HG03457 (cell line): ENCODE measurements at regions not wholly inside any gene's neighbourhood (a gene's known extent, or its start where the extent isn't known, plus 50 kb on each side); places are given as distances from the start of the nearest gene placed in this dataset.
"Not testable (repeated sequence)": the region's sequence is repeated elsewhere in the genome, so short reads cannot be mapped to it uniquely, and the experiment has no call there.

Experiments used
- ATAC-seq: cut with Tn5 transposase; IDR thresholded peaks from one replicate; pipeline ENCODE4 v1.9.1; 2021; ENCODE audit warnings: moderate number of reproducible peaks; ENCODE audit not compliant: unreplicated experiment

DNA sequence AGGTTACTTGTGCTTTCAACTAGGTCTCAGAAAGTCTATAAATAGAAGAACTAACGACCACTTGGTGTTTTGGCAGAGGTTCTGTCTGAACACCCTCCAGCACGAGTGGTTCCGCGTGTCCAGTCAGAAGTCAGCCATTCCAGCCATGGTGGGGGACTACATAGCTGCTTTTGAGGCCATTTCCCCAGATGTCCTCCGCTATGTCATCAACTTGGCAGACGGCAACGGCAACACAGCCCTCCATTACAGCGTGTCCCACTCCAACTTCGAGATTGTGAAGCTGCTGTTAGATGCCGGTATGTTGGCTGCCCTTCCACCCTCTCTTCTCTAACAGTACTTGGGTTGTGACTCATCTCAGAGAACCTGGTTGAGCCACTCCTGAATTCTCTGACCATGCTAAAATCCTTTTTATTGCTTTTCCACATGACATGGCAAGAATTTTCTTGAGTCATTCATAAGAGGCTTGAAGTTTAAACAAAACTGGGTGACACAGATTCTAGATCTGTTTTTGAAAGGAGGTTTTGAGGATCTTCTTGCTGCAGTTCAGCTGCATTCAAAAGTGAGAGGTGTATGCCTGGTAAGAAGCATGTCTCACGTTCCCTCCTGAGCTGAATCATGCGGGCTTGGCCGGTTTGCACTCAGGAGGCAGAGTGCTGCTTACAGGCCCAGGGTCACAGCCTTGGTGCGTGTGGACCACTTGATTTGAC lies 103.1 kb upstream of the DMRT1 start:
- ATAC-seq = no peak

DNA sequence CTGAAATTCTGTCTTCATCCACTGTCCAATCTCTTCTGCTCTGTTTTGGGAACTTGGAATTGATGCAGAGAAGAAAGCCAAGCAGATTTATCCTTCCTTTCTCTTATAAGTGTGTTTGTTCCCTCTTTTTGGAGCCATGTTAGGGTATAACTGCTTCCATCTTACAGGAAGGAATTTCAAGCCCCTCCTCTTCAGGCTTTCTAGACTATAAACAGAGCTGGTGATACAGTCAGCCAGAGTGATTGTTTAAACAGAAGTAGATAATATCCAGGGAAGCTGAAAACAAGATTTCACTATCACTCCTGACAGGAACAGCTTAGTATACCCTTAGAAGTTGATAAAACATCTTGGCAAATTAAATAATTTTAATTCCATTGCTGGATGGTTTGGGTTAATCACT lies 102.1 kb upstream of the DMRT1 start:
- ATAC-seq = no peak

DNA sequence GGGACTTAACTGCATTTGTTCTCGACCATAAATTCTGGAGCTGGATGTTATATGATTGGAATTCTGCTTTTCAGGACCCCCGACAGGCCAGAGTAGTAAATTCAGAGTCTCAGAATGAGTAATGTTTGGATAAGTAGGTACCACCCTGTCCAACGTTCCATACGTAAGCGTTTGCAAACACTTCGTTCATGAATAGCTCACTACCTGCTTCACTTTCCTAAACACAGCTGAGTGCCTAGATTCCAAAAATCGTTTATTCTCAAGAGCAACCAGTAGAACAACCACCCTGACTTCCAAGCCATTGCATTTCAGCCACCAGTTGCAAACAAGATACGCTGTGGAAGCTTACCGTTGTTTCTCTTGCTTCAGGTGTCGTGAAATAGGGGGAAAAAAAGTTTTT lies 101.3 kb upstream of the DMRT1 start:
- no peak for ATAC-seq

DNA sequence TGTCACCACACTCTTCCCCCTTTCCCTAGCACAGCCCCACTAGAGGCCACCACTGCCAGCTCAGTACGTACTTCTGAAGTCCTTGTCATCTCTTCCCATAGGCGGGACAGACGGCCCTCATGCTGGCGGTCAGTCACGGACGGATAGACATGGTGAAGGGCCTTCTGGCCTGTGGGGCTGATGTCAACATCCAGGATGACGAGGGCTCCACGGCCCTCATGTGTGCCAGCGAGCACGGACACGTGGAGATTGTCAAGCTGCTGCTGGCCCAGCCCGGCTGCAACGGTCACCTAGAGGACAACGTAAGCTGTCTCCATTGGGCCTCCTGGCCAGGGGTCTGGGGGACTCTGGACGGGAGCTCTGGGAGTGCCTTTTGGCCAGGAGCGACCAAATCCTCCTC lies 99.4 kb upstream of the DMRT1 start:
- no peak for ATAC-seq

DNA sequence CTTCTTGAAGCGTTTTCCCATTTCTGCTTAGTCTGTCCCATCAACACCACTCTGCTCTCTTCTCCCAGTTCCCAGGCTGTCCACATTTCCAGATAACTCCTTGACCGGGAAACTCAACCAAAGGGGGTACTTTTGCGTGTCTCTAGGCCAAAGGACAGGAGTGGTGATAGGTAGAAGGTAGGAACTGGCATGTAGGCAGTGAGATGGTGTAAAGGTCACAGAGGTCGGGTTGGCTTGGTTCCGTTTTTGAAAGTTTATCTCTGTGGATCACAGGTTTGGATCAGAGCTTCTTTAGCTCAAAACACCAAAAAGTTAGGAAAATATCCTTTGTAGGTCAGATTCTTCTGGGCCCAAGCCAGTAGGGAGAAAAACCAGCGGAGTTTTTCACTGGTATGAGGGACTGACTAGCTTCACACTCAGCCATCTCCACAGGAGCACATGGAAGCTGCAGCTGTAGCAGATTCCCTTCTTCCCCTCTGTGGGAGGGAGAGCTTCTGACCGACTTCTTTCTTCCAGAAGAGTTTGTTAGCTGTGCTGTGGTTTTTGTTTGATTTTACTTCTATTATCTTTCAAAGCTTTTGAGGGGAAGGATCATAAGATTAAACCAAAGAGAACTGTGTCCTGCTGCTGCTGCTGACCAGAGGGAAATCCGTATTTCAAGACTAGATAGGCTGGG lies 98.4 kb upstream of the DMRT1 start:
- no peak for ATAC-seq

DNA sequence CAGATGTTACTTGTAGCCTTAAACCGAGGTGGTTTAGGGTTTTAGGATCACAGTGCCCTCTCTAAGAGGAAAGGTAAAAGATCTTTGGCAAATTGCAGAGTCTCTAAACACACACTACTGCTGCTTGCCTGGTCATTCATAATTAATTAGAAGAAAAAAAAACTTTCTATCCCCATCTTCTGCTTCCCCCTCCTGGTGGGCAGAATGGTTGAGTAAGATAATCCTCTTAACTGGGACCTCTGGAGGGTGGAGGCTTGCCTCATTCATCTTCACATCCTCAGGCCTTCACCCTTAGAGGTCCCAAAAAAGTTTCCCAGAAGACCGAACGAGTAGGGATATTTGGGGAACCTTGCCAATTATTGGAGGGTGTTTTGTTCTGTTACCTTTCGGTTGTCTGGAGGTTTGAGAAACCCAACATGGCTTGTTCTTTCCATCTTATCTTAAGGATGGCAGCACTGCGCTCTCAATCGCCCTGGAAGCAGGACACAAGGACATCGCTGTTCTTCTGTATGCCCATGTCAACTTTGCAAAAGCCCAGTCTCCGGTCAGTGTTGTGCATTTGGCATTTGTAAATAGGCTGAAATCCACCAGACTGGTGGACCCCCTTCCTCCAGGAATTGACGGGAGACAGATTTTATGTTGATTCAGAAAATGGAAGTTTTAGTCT lies 97.3 kb upstream of the DMRT1 start:
- no peak for ATAC-seq

DNA sequence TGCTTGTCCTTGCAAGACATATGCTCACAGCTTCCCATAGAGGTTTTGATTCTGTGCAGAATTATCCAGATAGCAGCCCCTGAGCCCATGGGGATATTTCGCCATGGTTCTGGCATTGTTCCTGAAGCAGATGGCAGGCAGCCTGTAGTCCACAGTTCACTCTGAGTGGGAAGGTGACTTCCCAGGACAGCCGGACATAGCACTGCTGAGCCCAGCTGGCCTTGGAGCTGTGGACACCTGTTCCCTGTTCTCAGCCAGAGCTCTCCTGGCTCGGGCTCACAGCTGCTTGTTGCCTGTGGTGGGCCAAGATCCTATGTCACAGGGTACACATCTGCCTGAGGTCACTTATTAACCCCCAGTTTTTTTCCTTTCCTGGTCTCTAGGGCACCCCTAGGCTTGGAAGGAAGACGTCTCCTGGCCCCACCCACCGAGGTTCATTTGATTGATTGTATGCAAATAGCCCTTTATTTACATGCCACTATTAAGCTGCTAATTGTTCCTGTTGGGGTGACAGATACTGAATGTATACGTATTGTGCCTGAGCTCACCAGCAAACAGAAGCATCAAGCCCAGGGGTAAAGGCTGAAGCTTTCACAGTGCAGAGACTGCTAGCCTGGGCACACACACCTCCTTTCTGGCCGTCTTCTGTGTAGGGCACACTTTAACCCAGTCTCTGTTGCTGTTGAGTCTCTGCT lies 96.6 kb upstream of the DMRT1 start:
- ATAC-seq = no peak

DNA sequence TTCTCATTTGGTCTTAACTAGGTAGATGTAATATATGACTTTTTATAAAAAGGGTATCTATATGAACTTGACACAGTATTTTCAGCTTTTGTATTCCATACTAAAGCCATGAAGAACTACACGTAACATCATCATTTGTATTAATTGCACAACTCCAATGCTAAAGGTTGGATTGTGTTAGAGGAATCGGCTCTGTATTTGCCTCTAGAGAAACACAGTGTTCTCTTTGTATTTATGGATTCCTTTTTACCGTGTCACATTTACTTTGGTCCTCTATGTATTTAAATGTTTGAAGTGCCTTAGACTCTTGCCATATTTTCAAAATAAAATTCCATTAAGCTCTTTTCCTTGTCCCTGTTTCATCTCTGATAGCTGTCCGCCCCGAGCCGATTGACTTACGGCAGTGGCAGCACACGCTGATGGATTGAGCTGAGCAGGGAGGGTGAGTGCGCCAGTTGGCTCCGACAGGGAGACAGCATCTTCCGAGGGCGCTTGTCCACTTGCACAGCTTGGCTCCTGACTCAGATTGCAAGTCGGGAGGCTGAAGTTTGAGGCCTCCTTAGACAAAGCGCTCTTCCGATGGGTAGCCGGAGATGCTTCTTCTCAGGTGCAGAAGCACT lies 95.6 kb upstream of the DMRT1 start:
- ATAC-seq = no peak

DNA sequence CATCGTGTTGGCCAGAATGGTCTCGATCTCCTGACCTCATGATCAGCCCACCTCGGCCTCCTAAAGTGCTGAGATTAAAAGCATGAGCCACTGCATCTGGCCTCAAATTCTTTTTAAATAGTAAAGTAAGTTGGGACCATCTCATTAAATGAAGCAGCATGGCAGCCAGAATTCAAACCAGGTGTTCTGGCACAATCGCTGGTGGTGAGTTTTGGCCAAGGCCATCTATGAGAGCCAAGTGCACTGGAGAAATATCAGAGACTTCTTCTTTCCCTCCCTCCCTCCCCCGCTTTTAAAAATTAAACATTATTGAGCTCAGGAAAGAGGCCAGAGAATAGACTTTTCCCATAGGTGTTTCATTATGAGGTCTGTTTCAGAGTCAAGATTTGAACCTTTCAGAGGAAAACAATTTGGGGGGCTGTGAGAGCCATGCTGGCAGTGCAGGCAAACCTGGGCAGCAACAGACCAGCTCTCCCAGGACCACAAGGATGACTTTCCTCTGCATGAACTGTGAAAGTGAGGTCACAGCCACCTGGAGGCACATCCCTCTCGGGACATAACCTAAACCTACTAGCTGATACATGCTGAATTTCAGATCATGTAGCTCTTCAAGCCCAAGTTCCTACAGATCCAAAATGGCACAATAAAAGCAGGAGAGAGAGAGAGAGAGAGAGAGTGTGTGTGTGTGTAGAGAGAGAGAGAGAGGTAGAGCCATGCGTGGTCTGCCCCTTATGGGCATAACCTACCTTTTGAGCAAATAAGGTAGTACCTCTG lies 94.6 kb upstream of the DMRT1 start:
- no peak for ATAC-seq

DNA sequence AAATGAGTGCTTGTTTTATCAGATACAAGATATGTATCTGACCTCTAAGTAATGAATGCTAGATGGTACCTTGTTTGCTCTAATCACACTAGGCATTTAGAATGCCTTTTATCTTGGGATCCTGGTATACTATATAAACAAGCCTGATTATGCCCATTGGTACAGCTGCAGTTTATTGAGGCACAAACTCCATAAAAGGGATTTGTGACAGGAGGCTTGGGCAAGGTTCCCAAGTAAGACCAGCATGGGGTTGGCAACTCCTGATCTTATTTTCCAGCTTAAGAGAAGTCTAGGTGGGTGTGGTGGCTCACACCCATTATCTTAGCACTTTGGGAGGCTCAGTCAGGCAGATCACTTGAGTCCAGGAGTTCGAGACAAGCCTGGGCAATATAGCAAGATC lies 93.9 kb upstream of the DMRT1 start:
- ATAC-seq = no peak

DNA sequence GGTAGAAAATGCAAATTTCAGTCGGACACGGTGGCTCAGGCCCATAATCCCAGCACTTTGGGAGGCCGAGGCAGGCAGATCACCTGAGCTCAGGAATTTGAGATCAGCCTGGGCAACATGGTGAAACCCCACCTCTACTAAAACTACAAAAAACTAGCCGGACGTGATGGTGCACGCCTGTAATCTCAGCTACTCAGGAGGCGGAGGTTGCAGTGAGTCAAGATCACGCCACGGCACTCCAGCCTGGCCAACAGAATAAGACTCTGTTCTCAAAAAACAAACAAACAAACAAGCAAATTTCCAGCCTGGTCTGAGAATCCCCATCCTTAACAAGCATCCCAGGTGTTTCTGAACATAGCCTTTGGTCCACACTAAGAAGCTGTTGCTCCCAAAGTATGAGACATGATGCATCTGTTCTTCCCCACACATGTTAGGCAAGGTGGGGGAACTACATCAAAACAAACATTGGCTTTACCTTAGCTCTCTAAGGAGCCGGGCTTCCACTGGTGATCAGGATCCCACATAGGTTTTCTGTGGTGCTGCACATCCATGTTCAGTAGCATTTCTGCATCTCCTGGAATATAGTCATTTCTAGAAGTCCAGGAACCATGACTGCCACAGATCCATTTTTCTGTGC lies 92.5 kb upstream of the DMRT1 start:
- ATAC-seq = no peak

DNA sequence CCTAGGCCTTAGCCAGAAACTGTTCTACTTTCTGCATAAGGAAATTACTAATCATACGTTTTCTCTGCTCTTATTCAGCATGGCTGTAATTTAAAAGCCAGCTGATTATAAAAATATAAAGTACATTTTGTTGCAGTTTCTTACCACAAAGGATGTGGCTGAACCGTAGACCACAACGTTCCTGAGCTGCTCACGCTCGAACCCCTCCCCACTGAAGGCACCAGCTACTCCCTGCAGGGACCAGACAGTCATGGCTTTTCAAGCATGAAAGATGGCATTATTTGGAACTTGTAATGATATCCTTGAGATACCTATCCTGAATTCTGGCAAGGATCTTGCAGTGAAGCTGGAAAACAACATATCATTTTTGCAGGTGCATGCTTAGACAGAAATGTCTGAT lies 91.8 kb upstream of the DMRT1 start:
- ATAC-seq = no peak

DNA sequence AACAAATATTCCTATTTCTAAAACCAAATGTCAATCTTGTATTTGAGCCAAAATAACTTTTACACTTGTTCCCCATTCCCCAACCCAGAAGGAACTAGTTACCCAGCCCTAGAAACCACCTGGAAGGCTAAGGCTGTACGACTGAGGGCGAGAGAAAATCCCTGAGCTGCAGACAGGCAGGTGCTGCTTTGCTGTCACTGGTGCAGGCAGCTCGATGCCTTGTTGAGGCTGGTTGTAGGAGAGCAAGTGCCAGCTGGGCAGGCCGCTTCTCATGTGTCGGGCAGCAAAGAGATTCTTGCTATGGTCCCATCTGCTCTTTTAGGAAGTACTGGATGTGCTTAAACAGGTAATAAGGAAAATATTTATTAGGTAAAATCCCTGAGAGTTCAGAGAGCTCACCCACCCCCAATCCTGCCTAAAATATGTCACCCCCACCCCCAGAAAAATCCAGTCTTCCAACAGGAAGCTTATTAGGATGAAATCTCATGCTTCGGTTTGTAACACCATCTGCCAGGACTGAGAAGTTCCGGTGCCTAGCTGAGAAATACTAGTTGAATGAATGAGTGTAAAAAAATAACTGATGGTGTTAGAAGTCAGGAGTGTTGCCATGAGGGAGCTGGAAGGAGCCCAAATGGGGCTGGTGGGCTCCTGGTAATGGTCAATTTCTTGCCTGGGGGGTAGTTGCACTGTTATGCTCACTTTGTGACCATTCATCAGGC lies 91.1 kb upstream of the DMRT1 start:
- ATAC-seq = no peak

DNA sequence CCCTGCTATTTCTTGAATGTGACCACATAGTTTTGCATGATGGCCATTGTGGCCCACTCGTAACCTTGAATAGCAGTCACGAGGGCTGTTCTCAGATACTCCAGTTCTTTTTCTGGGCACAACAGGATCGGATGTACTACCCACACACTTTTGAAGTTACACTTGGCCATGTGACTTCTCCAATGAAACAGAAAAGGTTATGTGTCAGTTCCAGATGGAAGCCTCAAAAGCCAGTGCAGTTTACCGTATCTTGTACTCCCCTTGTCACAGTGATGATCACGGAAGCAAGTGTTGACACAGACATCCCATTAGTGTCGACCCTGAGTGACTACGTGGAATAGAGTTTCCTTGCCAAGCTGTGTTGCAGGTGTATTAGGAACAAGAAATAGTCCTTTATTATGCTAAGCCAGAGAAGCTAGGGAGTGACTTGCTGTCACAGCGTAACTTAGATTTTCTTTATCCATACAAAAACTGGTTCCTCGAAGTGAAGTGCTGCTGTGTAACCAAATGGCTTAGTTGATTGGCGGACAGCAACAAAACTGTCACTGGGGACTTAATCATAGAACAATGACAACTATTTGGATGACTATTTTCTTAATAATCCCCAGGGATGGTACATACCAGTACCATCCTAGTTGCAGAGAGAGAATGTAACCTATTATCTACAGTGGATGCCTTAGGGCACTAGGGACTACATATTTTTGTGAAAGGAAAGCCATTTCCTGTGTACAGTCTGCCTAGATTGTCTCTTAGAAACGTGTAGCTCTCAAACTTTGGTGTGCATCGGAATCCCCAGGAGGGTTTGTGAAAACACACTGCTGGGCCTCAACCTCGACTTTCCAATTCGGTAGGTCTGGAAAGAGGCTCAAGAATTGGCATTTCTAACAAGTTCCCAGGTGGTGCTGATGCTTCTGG lies 90.1 kb upstream of the DMRT1 start:
- no peak for ATAC-seq

DNA sequence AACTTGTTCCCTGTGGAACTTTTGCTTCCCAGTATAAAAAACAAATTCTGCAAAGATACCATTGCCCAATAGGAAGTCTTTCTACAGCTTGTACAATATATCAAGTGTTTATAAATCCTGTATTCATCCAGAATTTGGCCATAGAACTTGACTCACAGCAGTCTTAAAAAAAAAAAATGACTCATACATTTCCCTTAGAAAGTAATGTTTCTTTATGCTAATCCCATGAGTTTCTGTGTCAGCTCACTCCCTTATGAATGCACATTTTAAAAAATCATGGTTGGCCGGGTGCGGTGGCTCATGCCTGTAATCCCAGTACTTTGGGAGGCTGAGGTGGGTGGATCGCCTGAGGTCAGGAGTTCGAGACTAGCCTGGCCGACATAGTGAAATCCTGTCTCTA lies 89.3 kb upstream of the DMRT1 start:
- ATAC-seq = no peak

DNA sequence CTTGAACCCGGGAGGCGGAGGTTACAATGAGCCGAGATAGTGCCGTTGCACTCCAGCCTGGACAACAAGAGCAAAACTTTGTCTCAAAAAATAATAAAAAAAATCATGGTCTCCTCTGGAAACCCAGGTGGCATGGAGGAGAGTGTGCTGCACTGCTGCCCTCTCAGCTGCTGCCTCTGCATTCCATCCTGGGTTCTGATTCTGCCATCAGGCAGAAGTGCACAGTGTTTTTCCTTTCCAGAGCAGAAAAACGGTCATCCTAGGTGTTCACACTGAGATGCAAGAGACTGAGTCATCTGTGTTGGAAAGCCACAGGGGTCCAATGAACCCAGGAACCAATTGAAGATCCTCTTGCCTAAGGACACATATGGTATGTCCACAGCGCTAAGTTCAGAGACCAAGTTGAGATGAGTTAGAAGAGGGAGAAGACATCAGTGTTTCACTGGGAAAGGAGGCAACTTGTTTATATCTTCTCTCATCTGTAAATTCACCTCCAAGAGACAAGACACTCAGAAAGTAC lies 88.8 kb upstream of the DMRT1 start:
- no peak for ATAC-seq

DNA sequence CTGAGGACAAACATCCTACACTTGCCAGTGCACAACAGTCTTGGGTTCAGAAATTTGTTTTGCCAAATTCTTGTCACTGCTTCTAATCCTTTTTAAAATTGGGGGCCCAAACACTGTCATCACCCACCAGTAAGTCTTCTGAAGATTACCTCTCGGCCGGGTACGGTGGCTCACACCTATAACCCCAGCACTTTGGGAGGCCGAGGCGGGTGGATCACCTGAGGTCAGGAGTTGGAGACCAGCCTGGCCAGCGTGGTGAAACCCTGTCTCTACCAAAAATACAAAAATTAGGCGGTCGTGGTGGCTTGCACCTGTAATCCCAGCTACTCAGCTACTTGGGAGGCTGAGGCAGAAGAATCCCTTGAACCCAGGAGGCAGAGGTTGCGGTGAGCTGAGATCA lies 87.8 kb upstream of the DMRT1 start:
- not testable (repeated sequence) for ATAC-seq
